ENCODE measurements at regions not wholly inside any gene's neighbourhood (a gene's known extent, or its start where the extent isn't known, plus 50 kb on each side); places are given as distances from the start of the nearest gene placed in this dataset.

DNA sequence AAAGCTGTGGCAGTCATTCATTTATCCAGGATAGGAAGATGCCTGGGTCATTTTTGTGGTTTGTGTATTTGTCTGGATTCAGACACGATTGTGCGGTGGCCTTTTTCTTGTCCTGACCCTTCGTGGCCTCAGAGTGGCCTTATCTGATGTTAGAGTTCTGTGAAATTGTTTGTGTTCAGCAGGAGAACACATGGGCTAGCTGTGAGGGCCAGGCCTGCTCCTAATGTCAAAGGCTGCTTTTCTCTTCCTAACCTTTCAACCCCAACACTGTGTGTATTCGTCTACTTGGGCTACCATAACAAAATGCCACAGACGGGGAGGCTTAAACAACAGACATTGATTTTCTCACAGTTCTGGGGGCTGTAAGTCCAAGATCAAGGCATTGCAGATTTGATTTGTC lies 321.8 kb downstream of the CD83 start:
- ATAC-seq (no peak), DNase-seq (no peak)
- Mint-ChIP-seq H3K4me1 (no peaks in the 10 kb centered on the region), H3K4me3 (no peak overlapping the region), H3K27me3 (ENCODE audit: low read depth in 2 of 2) (peaks cover 0 to 11% of the 10 kb centered on the region in 2 donors), H3K36me3 (no peaks in the 10 kb centered on the region), H3K27ac (no peak overlapping the region), H3K9me3 (no peaks in the 10 kb centered on the region)
- Histone ChIP-seq H3K4me3 (ENCODE audit: low read length) (no peak overlapping the region), H3K27ac (ENCODE audit: low read length) (no peak overlapping the region), H3K27me3 (ENCODE audit: control insufficient read depth, insufficient read depth, low read length) (no peaks in the 10 kb centered on the region), H3K4me1 (ENCODE audit: control insufficient read depth, insufficient read depth, low read length) (peaks cover 5% of the 10 kb centered on the region), H3K9me3 (ENCODE audit: control insufficient read depth, insufficient read depth, low read length) (no peaks in the 10 kb centered on the region), H3K36me3 (ENCODE audit: control insufficient read depth, insufficient read depth, low read length) (no peaks in the 10 kb centered on the region)
- intact Hi-C loops (cut with micrococcal nuclease), result no loop called here
- TF ChIP-seq, protein P1, sequence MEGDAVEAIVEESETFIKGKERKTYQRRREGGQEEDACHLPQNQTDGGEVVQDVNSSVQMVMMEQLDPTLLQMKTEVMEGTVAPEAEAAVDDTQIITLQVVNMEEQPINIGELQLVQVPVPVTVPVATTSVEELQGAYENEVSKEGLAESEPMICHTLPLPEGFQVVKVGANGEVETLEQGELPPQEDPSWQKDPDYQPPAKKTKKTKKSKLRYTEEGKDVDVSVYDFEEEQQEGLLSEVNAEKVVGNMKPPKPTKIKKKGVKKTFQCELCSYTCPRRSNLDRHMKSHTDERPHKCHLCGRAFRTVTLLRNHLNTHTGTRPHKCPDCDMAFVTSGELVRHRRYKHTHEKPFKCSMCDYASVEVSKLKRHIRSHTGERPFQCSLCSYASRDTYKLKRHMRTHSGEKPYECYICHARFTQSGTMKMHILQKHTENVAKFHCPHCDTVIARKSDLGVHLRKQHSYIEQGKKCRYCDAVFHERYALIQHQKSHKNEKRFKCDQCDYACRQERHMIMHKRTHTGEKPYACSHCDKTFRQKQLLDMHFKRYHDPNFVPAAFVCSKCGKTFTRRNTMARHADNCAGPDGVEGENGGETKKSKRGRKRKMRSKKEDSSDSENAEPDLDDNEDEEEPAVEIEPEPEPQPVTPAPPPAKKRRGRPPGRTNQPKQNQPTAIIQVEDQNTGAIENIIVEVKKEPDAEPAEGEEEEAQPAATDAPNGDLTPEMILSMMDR (IDR thresholded peaks at IDR 0.05), result no peak
- 86% methylated on average over 5 of the region's 5 CpGs for WGBS (ENCODE audit: insufficient coverage)

DNA sequence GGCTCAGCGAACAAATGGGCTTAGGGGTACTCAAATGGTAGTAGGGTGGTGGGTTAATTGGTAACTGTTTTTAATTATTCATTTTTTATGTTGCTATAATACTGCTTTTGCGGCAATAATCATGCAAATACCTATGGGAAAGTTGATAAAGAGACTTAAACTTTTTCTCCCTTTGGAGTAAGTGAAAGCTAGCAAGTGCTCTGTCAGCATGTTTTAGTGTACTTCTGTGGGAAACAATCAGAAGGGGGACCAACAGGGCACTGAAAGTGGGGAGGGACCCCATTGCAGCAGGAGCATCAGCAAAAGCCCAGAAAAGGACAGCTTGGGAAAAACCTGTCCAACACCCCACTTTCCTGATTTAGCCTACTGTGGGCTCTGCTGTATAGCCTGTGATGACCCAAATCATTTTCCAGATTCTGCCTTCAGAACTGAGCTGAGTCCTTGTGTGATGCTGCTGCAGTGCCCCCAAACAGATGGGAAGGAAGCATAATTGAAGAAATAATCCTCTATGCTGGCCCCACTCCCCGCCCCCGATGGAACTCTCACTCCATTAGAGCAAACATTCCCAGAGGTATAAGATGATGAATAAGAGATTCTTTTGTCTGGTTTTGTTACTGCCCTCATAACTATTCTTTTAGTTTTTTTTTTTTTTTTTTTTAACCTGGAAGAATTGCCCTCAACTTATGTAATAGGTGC lies 322.8 kb downstream of the CD83 start:
- H3K27ac ChIP-seq (ENCODE audit: low read length), result no peak overlapping the region
- no peaks in the 10 kb centered on the region for H3K27me3 ChIP-seq (ENCODE audit: control insufficient read depth, insufficient read depth, low read length)
- TF ChIP-seq, protein P1 (IDR thresholded peaks at IDR 0.05), result no peak
- no peaks in the 10 kb centered on the region for H3K36me3 ChIP-seq (ENCODE audit: control insufficient read depth, insufficient read depth, low read length)
- H3K9me3 Mint-ChIP-seq, result no peaks in the 10 kb centered on the region
- no peak for ATAC-seq
- H3K4me3 Mint-ChIP-seq, result no peak overlapping the region
- intact Hi-C loops (cut with micrococcal nuclease), result no loop called here
- H3K4me3 ChIP-seq (ENCODE audit: low read length), result no peak overlapping the region
- H3K4me1 Mint-ChIP-seq, result no peaks in the 10 kb centered on the region
- no peaks in the 10 kb centered on the region for H3K9me3 ChIP-seq (ENCODE audit: control insufficient read depth, insufficient read depth, low read length)
- H3K36me3 Mint-ChIP-seq, result no peaks in the 10 kb centered on the region
- no peak for DNase-seq
- H3K27ac Mint-ChIP-seq, result no peak overlapping the region
- 100% methylated on average over 2 of the region's 4 CpGs for WGBS (ENCODE audit: insufficient coverage)
- peaks cover 5% of the 10 kb centered on the region for H3K4me1 ChIP-seq (ENCODE audit: control insufficient read depth, insufficient read depth, low read length)
- H3K27me3 Mint-ChIP-seq (ENCODE audit: low read depth in 2 of 2), result peaks cover 0 to 11% of the 10 kb centered on the region in 2 donors

DNA sequence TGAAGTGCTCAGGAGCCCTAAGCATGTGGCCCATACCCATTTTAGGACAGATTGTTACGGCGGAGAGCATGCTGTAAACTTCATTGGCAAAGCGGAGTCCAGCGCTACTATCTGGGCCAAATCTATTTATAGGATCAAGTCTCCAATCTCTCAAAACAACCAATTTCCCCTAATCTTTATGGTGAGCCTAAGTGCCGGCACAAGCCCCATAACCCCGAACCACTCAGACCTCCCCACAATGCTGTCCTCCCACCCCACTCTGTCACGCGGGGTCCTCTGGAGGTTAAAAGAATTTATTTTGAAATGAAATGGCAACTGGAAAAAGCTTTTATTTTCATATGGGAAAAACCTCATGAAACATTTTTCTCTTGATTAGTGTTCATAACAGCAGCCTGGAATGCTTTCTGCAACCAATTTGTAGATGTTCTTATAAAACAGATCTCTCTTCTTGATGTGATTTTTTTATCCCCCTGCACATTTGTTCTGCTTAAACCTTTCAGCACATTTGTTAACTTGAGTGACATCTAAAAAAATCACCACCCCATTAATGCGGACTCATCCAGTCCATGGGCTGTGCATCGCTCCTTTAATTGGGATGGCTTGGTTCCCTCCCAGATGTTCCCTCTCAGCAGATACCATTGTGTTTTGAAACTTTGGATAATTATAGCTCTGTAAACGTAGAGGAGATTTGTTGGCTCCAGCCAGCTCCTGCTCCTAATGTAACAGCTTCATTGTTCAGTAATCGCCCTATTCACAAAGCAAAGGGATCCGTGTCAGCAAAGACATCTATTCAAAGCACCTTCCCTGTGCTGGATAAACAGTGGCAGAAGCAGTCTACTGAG lies 323.6 kb downstream of the CD83 start:
- TF ChIP-seq, protein P1 (IDR thresholded peaks at IDR 0.05), result no peak
- Histone ChIP-seq H3K36me3 (ENCODE audit: control insufficient read depth, insufficient read depth, low read length) (no peaks in the 10 kb centered on the region), H3K4me3 (ENCODE audit: low read length) (no peak overlapping the region), H3K9me3 (ENCODE audit: control insufficient read depth, insufficient read depth, low read length) (no peaks in the 10 kb centered on the region), H3K27ac (ENCODE audit: low read length) (no peak overlapping the region), H3K4me1 (ENCODE audit: control insufficient read depth, insufficient read depth, low read length) (peaks cover 5% of the 10 kb centered on the region), H3K27me3 (ENCODE audit: control insufficient read depth, insufficient read depth, low read length) (no peaks in the 10 kb centered on the region)
- 75% methylated on average over 11 of the region's 13 CpGs for WGBS (ENCODE audit: insufficient coverage)
- no peak for ATAC-seq
- intact Hi-C loops (cut with micrococcal nuclease), result no loop called here
- no peak overlapping the region for H3K27ac Mint-ChIP-seq
- no peaks in the 10 kb centered on the region for H3K4me1 Mint-ChIP-seq
- no peak for DNase-seq
- H3K27me3 Mint-ChIP-seq (ENCODE audit: low read depth in 2 of 2), result peaks cover 0 to 11% of the 10 kb centered on the region in 2 donors
- H3K4me3 Mint-ChIP-seq, result no peak overlapping the region
- H3K9me3 Mint-ChIP-seq, result no peaks in the 10 kb centered on the region
- no peaks in the 10 kb centered on the region for H3K36me3 Mint-ChIP-seq
